ENCODE measurements at regions not wholly inside any gene's neighbourhood (a gene's known extent, or its start where the extent isn't known, plus 50 kb on each side); places are given as distances from the start of the nearest gene placed in this dataset.

DNA sequence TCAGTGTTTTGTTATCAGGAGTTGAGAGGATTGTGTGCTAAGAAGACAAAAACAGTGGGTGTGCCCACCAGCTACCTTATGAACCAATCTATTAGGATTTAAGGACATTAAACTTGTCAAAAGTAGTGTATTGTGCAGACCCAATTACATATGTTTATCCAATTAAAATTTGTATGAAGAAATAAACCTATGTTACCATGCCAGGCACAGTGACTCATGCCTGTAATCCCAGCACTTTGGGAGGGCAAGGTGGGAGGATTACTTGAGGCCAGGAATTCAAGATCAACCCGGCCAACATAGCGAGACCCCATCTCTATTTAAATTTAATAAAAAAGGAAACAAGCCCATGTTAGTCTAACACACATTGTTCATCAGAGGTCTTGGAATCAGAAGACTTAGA, 162.2 kb downstream of the IRS1 start:
- no peaks in the 10 kb centered on the region for H3K27me3 ChIP-seq (ENCODE audit: control insufficient read depth, insufficient read depth, low read length)
- no peaks in the 10 kb centered on the region for H3K9me3 ChIP-seq (ENCODE audit: control insufficient read depth, insufficient read depth, low read depth, low read length)
- no peak for ATAC-seq
- no TSS peak for BruUV-seq (replicated peaks)
- no peak overlapping the region for H3K27ac ChIP-seq (ENCODE audit: low read length)
- no peaks in the 10 kb centered on the region for H3K36me3 ChIP-seq (ENCODE audit: control insufficient read depth, insufficient read depth, low read length)
- no peak for TF ChIP-seq TCF7L2 (IDR thresholded peaks at IDR 0.05; ENCODE audit: low read depth, low read length)
- TF ChIP-seq, protein P1, sequence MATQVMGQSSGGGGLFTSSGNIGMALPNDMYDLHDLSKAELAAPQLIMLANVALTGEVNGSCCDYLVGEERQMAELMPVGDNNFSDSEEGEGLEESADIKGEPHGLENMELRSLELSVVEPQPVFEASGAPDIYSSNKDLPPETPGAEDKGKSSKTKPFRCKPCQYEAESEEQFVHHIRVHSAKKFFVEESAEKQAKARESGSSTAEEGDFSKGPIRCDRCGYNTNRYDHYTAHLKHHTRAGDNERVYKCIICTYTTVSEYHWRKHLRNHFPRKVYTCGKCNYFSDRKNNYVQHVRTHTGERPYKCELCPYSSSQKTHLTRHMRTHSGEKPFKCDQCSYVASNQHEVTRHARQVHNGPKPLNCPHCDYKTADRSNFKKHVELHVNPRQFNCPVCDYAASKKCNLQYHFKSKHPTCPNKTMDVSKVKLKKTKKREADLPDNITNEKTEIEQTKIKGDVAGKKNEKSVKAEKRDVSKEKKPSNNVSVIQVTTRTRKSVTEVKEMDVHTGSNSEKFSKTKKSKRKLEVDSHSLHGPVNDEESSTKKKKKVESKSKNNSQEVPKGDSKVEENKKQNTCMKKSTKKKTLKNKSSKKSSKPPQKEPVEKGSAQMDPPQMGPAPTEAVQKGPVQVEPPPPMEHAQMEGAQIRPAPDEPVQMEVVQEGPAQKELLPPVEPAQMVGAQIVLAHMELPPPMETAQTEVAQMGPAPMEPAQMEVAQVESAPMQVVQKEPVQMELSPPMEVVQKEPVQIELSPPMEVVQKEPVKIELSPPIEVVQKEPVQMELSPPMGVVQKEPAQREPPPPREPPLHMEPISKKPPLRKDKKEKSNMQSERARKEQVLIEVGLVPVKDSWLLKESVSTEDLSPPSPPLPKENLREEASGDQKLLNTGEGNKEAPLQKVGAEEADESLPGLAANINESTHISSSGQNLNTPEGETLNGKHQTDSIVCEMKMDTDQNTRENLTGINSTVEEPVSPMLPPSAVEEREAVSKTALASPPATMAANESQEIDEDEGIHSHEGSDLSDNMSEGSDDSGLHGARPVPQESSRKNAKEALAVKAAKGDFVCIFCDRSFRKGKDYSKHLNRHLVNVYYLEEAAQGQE (IDR thresholded peaks at IDR 0.05; ENCODE audit: insufficient read depth in 1 of 2, low read depth in 2 of 2, low read length in 1 of 2): no peak
- CTCF ChIA-PET: no interaction called here
- POLR2A ChIA-PET: no interaction called here
- intact Hi-C loops (cut with micrococcal nuclease; ENCODE audit: unreplicated experiment): no loop called here
- no peak for DNase-seq (ENCODE audit: low read depth, low spot score)
- in situ Hi-C loops (cut with HindIII; ENCODE audit: low pct_unique_long_range_greater_than_20kb, low sequenced_read_pairs): no loop called here
- no peak overlapping the region for H3K4me3 ChIP-seq (ENCODE audit: low read depth in 2 of 2, low read length in 2 of 2)
- no peaks in the 10 kb centered on the region for H3K4me1 ChIP-seq (ENCODE audit: control insufficient read depth, insufficient read depth, low read length)

DNA sequence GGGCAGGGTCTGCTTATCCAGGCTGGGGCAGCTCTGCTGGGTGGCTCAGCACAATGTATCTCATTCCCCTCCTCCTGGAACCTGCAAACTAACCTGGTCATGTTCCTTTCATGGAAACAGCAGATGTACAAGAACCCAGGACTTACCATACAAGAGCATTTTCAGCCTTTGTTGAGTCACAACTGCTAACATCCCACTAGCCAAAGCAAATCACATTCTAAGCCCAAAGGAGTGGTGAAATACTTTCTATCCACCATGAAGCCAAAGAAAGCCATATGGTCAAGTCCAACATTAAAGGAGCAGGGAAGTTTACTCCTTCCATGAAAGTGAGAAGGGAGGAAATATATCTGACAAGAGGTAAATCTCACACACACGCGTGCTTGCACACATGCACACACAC, 163.0 kb downstream of the IRS1 start:
- Histone ChIP-seq H3K4me3 (ENCODE audit: low read depth in 2 of 2, low read length in 2 of 2) (no peak overlapping the region), H3K9me3 (ENCODE audit: control insufficient read depth, insufficient read depth, low read depth, low read length) (no peaks in the 10 kb centered on the region), H3K27me3 (ENCODE audit: control insufficient read depth, insufficient read depth, low read length) (no peaks in the 10 kb centered on the region), H3K27ac (ENCODE audit: low read length) (no peak overlapping the region), H3K36me3 (ENCODE audit: control insufficient read depth, insufficient read depth, low read length) (no peaks in the 10 kb centered on the region), H3K4me1 (ENCODE audit: control insufficient read depth, insufficient read depth, low read length) (0 out of 2 replicates have a peak, but pooled peaks cover 1% of the 10 kb centered on the region)
- in situ Hi-C loops (cut with HindIII; ENCODE audit: low pct_unique_long_range_greater_than_20kb, low sequenced_read_pairs): no loop called here
- TF ChIP-seq, protein P2, sequence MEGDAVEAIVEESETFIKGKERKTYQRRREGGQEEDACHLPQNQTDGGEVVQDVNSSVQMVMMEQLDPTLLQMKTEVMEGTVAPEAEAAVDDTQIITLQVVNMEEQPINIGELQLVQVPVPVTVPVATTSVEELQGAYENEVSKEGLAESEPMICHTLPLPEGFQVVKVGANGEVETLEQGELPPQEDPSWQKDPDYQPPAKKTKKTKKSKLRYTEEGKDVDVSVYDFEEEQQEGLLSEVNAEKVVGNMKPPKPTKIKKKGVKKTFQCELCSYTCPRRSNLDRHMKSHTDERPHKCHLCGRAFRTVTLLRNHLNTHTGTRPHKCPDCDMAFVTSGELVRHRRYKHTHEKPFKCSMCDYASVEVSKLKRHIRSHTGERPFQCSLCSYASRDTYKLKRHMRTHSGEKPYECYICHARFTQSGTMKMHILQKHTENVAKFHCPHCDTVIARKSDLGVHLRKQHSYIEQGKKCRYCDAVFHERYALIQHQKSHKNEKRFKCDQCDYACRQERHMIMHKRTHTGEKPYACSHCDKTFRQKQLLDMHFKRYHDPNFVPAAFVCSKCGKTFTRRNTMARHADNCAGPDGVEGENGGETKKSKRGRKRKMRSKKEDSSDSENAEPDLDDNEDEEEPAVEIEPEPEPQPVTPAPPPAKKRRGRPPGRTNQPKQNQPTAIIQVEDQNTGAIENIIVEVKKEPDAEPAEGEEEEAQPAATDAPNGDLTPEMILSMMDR (IDR thresholded peaks at IDR 0.05): no peak
- TF ChIP-seq POLR2AphosphoS5 (IDR thresholded peaks at IDR 0.05; ENCODE audit: low read depth, low read length) (no peak), TCF7L2 (IDR thresholded peaks at IDR 0.05; ENCODE audit: low read depth, low read length) (no peak), SIN3A (IDR thresholded peaks at IDR 0.05; ENCODE audit: borderline replicate concordance, insufficient read depth, low read depth, low read length) (no peak)
- TF ChIP-seq, protein P1 (IDR thresholded peaks at IDR 0.05; ENCODE audit: insufficient read depth in 1 of 2, low read depth in 2 of 2, low read length in 1 of 2): no peak
- BruUV-seq (replicated peaks): no TSS peak
- DNase-seq (ENCODE audit: low read depth, low spot score) (no peak), ATAC-seq (no peak)
- ChIA-PET POLR2A (no interaction called here), CTCF (no interaction called here)
- intact Hi-C loops (cut with micrococcal nuclease; ENCODE audit: unreplicated experiment): no loop called here

All from Panc1 (cell line).